Hepatocyte (in vitro differentiated cells): ENCODE measurements at regions not wholly inside any gene's neighbourhood (a gene's known extent, or its start where the extent isn't known, plus 50 kb on each side); places are given as distances from the start of the nearest gene placed in this dataset.

Source experiments
- DNase-seq: peaks from one replicate; pipeline ENCODE4 v3.0.0-alpha.2; 2016; ENCODE audit warnings: low spot score
- H2AFZ ChIP-seq: fragments of 200-600 bp; sonication (generic); 2 replicates; pipeline ENCODE4 v1.6.0; 2016; ENCODE audit warnings: antibody characterized with exemption, mild to moderate bottlenecking
- H3K27ac ChIP-seq: fragments of 200-600 bp; sonication (generic); 2 replicates; pipeline ENCODE4 v1.5.1; 2016; ENCODE audit warnings: mild to moderate bottlenecking
- H3K27me3 ChIP-seq: fragments of 200-600 bp; sonication (generic); 2 replicates; pipeline ENCODE4 v1.6.1; 2016
- H3K36me3 ChIP-seq: fragments of 200-600 bp; sonication (generic); replicated peaks from 2 replicates; pipeline ENCODE4 v1.5.1; 2016; ENCODE audit warnings: low read depth; ENCODE audit not compliant: insufficient read depth
- H3K4me1 ChIP-seq: fragments of 200-600 bp; sonication (generic); 2 replicates; pipeline ENCODE4 v1.5.1; 2016; ENCODE audit warnings: mild to moderate bottlenecking, moderate library complexity; ENCODE audit not compliant: insufficient read depth
- H3K4me2 ChIP-seq: fragments of 200-600 bp; sonication (generic); 2 replicates; pipeline ENCODE4 v1.6.0; 2016
- H3K4me3 ChIP-seq: fragments of 200-600 bp; sonication (generic); 2 replicates; pipeline ENCODE4 v1.5.1; 2016; ENCODE audit warnings: mild to moderate bottlenecking
- H3K79me2 ChIP-seq: fragments of 200-600 bp; sonication (generic); 2 replicates; pipeline ENCODE4 v1.6.0; 2017; ENCODE audit warnings: mild to moderate bottlenecking
- H3K9me2 ChIP-seq: fragments of 200-600 bp; sonication (generic); replicated peaks from 2 replicates; pipeline ENCODE4 v1.6.0; 2017; ENCODE audit warnings: mild to moderate bottlenecking; ENCODE audit not compliant: insufficient read depth
- H3K9me3 ChIP-seq: fragments of 200-600 bp; sonication (generic); 2 replicates; pipeline ENCODE4 v1.5.1; 2016; ENCODE audit warnings: low read depth, mild to moderate bottlenecking
- H4K20me1 ChIP-seq: fragments of 200-600 bp; sonication (generic); 2 replicates; pipeline ENCODE4 v1.6.0; 2016; ENCODE audit warnings: mild to moderate bottlenecking; ENCODE audit not compliant: insufficient read depth, poor library complexity, severe bottlenecking
- CTCF ChIP-seq: fragments of 200-600 bp; sonication (generic); IDR thresholded peaks from 2 replicates; pipeline ENCODE4 v1.5.1; 2016; ENCODE audit warnings: antibody characterized with exemption, mild to moderate bottlenecking; ENCODE audit not compliant: poor library complexity
- EZH2 ChIP-seq: fragments of 200-600 bp; sonication (generic); IDR thresholded peaks from 2 replicates; pipeline ENCODE4 v1.6.1; 2016; ENCODE audit warnings: antibody characterized with exemption, mild to moderate bottlenecking, borderline replicate concordance
- EZH2phosphoT487 ChIP-seq: fragments of 200-600 bp; sonication (generic); IDR thresholded peaks from one replicate; pipeline ENCODE4 v1.6.1; 2018; ENCODE audit warnings: antibody characterized with exemption, mild to moderate bottlenecking, low read depth, moderate library complexity; ENCODE audit not compliant: unreplicated experiment, severe bottlenecking
- WGBS: methylation state at CpG from one replicate; pipeline ENCODE4 v1.1.6; 2016; ENCODE audit warnings: low lambda C conversion rate; ENCODE audit errors: missing lambda C conversion rate; 5-methylcytosine and 5-hydroxymethylcytosine counted together

DNA sequence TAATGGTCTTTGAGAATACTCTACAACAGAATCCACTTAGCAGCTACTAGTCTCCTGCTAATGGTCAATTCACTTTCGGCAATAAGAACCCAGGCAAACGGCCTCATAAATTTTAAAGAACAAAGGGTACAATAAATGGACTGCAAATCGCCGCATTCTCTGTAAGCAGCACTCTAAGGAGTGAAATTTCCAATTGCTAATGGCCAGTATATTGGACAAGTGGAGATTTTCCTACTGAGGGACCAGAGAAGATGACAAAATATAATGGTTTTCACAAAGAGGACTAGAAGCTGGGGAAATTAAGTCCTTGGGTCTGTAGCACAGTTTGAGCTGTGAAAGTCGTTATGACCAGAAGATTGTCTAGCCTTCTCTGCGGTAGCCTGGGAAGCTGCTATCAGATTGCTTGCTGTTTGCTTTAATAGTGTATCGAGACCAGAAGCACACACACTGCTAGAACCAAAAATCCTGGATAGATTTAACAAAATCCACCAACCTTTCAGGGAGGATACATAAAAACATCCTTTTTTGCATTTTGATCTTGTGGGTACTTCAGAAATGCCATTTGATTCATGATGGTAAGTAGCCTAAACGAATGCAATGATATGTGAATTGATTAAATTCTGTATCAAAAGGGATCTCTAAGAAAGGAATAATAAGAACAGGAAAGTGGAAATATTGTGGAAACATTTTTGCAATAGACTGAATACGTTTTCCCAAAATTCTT, 53.6 kb upstream of the ATP8B1 start:
- no peak for DNase-seq
- no peaks in the 10 kb centered on the region for H3K79me2 ChIP-seq
- WGBS = 51% methylated on average over 9 of the region's 9 CpGs
- H3K27ac ChIP-seq = no peak overlapping the region
- peaks cover 7% of the 10 kb centered on the region for H3K27me3 ChIP-seq
- H2AFZ ChIP-seq = no peak overlapping the region
- no peaks in the 10 kb centered on the region for H3K9me2 ChIP-seq
- peak overlapping the region; percentile 44 for H3K4me2 ChIP-seq
- H4K20me1 ChIP-seq = no peaks in the 10 kb centered on the region
- peaks cover 3% of the 10 kb centered on the region for H3K4me1 ChIP-seq
- H3K36me3 ChIP-seq = no peaks in the 10 kb centered on the region
- no peak overlapping the region for H3K4me3 ChIP-seq
- no peaks in the 10 kb centered on the region for H3K9me3 ChIP-seq
- TF ChIP-seq EZH2phosphoT487 (no peak), EZH2 (no peak), CTCF (no peak)

- Histone ChIP-seq H3K27ac (no peak overlapping the region), H3K4me3 (no peak overlapping the region), H3K36me3 (no peaks in the 10 kb centered on the region), H3K4me2 (peak overlapping the region; percentile 44), H3K27me3 (peaks cover 7% of the 10 kb centered on the region), H3K4me1 (peaks cover 3% of the 10 kb centered on the region), H3K9me2 (no peaks in the 10 kb centered on the region), H3K79me2 (no peaks in the 10 kb centered on the region), H4K20me1 (no peaks in the 10 kb centered on the region), H2AFZ (no peak overlapping the region), H3K9me3 (no peaks in the 10 kb centered on the region)
- WGBS = 60% methylated on average over 3 of the region's 3 CpGs
- TF ChIP-seq EZH2phosphoT487 = no peak
- TF ChIP-seq EZH2 = no peak
- no peak for TF ChIP-seq CTCF
- DNase-seq = no peak
Measured at GRCh38 chr18:57856128-57856527, 53.0 kb upstream of the ATP8B1 start.

DNA sequence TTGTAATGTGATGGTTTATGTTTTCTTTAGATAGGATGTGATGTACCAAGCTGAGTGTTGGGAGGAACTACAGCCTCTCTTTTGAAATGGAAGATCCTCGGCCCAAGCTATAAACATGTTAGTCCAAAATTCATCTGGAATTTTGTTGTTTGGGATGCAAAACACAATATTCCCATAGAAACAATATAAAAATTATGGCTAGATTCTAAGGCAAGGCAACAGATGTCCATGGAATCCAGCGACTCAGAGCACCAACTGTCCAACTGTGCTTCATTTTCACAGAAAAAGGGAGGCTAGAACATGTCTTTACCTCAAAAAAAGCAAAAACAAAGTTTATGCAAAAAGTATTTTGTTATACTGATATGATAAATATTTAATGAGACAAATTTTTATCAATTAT, 52.4 kb upstream of the ATP8B1 start:
- no peak overlapping the region for H2AFZ ChIP-seq
- no peak for TF ChIP-seq EZH2
- TF ChIP-seq EZH2phosphoT487 = no peak
- no peak for TF ChIP-seq CTCF
- 91% methylated on average over 2 of the region's 2 CpGs for WGBS
- H3K27me3 ChIP-seq = peaks cover 7% of the 10 kb centered on the region
- H3K9me2 ChIP-seq = no peaks in the 10 kb centered on the region
- H3K9me3 ChIP-seq = no peaks in the 10 kb centered on the region
- H3K4me3 ChIP-seq = no peak overlapping the region
- H3K36me3 ChIP-seq = no peaks in the 10 kb centered on the region
- no peaks in the 10 kb centered on the region for H3K79me2 ChIP-seq
- H4K20me1 ChIP-seq = no peaks in the 10 kb centered on the region
- H3K4me1 ChIP-seq = peaks cover 3% of the 10 kb centered on the region
- H3K4me2 ChIP-seq = no peak overlapping the region
- H3K27ac ChIP-seq = no peak overlapping the region
- no peak for DNase-seq
